MM.1S (cell line): ENCODE measurements at regions not wholly inside any gene's neighbourhood (a gene's known extent, or its start where the extent isn't known, plus 50 kb on each side); places are given as distances from the start of the nearest gene placed in this dataset.

Experiments
- DNase-seq: peaks from one replicate; pipeline ENCODE4 v3.0.0-alpha.2; 2015
- H2AFZ ChIP-seq: fragments of 300-600 bp; sonication (generic); 2 replicates; pipeline ENCODE4 v1.6.0; 2016; ENCODE audit warnings: antibody characterized with exemption, low read length
- H3F3A ChIP-seq: fragments of 300-600 bp; sonication (generic); 2 replicates; pipeline ENCODE4 v1.6.1; 2016; ENCODE audit warnings: mild to moderate bottlenecking, antibody characterized with exemption, low read length, moderate library complexity, mixed read lengths; ENCODE audit not compliant: insufficient read depth
- H3K27ac ChIP-seq: fragments of 300-600 bp; sonication (generic); 2 replicates; pipeline ENCODE4 v1.5.1; 2016; ENCODE audit warnings: mild to moderate bottlenecking, low read length
- H3K27me3 ChIP-seq: fragments of 300-600 bp; sonication (generic); replicated peaks from 2 replicates; pipeline ENCODE4 v1.6.0; 2016; ENCODE audit warnings: low read length; ENCODE audit not compliant: insufficient read depth
- H3K36me3 ChIP-seq: fragments of 300-600 bp; sonication (generic); replicated peaks from 2 replicates; pipeline ENCODE4 v1.6.1; 2016; ENCODE audit warnings: mild to moderate bottlenecking, low read length, mixed read lengths; ENCODE audit not compliant: insufficient read depth
- H3K4me1 ChIP-seq: fragments of 300-600 bp; sonication (generic); 2 replicates; pipeline ENCODE4 v1.6.1; 2016; ENCODE audit warnings: low read length, mixed read lengths
- H3K4me2 ChIP-seq: fragments of 300-600 bp; sonication (generic); 2 replicates; pipeline ENCODE4 v1.6.0; 2016; ENCODE audit warnings: low read depth, low read length
- H3K4me3 ChIP-seq: fragments of 300-600 bp; sonication (generic); 2 replicates; pipeline ENCODE4 v1.5.1; 2016; ENCODE audit warnings: low read length, mixed read lengths
- H3K79me2 ChIP-seq: fragments of 300-600 bp; sonication (generic); 2 replicates; pipeline ENCODE4 v1.6.1; 2016; ENCODE audit warnings: mixed run types, low read length, mixed read lengths
- H3K9ac ChIP-seq: fragments of 300-600 bp; sonication (generic); 2 replicates; pipeline ENCODE4 v1.6.1; 2016; ENCODE audit warnings: low read length, mixed read lengths
- H3K9me2 ChIP-seq: fragments of 300-600 bp; sonication (generic); replicated peaks from 2 replicates; pipeline ENCODE4 v1.6.1; 2016; ENCODE audit warnings: mild to moderate bottlenecking, low read length, mixed read lengths; ENCODE audit not compliant: insufficient read depth
- H3K9me3 ChIP-seq: fragments of 300-600 bp; sonication (generic); replicated peaks from 2 replicates; pipeline ENCODE4 v1.6.1; 2016; ENCODE audit warnings: mild to moderate bottlenecking, low read length, mixed read lengths; ENCODE audit not compliant: insufficient read depth
- H4K20me1 ChIP-seq: fragments of 300-600 bp; sonication (generic); 2 replicates; pipeline ENCODE4 v1.6.1; 2016; ENCODE audit warnings: mild to moderate bottlenecking, low read length, moderate library complexity, mixed read lengths; ENCODE audit not compliant: insufficient read depth
- CTCF ChIP-seq: fragments of 300-600 bp; sonication (generic); IDR thresholded peaks from 2 replicates; pipeline ENCODE4 v1.5.1; 2016; ENCODE audit warnings: antibody characterized with exemption, low read length, mixed read lengths
- EZH2 ChIP-seq: fragments of 300-600 bp; sonication (generic); optimal IDR thresholded peaks from 2 replicates; pipeline ENCODE3; 2017; ENCODE audit warnings: low read depth, mild to moderate bottlenecking, antibody characterized with exemption, low read length, mixed read lengths
- EZH2phosphoT487 ChIP-seq: fragments of 300-600 bp; sonication (generic); IDR thresholded peaks from 2 replicates; pipeline ENCODE4 v1.6.1; 2018; ENCODE audit warnings: antibody characterized with exemption, low read length

GRCh38 chr3:69585472-69585871, 153.8 kb upstream of the MITF start:
- no peak overlapping the region for H3K4me3 ChIP-seq
- no peak for DNase-seq
- no peak overlapping the region for H2AFZ ChIP-seq
- H3K27me3 ChIP-seq: no peaks in the 10 kb centered on the region
- H3K36me3 ChIP-seq: no peaks in the 10 kb centered on the region
- no peak overlapping the region for H3K27ac ChIP-seq
- no peaks in the 10 kb centered on the region for H4K20me1 ChIP-seq
- no peaks in the 10 kb centered on the region for H3K4me1 ChIP-seq
- no peaks in the 10 kb centered on the region for H3F3A ChIP-seq
- TF ChIP-seq EZH2 (no peak), CTCF (no peak), EZH2phosphoT487 (no peak)
- H3K4me2 ChIP-seq: no peak overlapping the region
- H3K9me3 ChIP-seq: no peaks in the 10 kb centered on the region
- H3K9me2 ChIP-seq: no peaks in the 10 kb centered on the region
- no peaks in the 10 kb centered on the region for H3K79me2 ChIP-seq
- no peak overlapping the region for H3K9ac ChIP-seq

GRCh38 chr3:69582044-69582443, 157.2 kb upstream of the MITF start:
- no peak for TF ChIP-seq CTCF
- no peak for TF ChIP-seq EZH2
- no peak for TF ChIP-seq EZH2phosphoT487
- H3K9me3 ChIP-seq: no peaks in the 10 kb centered on the region
- no peak overlapping the region for H3K27ac ChIP-seq
- H4K20me1 ChIP-seq: no peaks in the 10 kb centered on the region
- H3K79me2 ChIP-seq: no peaks in the 10 kb centered on the region
- no peaks in the 10 kb centered on the region for H3K9me2 ChIP-seq
- DNase-seq: no peak
- no peaks in the 10 kb centered on the region for H3K4me1 ChIP-seq
- no peak overlapping the region for H3K4me3 ChIP-seq
- H3K9ac ChIP-seq: no peak overlapping the region
- H3K36me3 ChIP-seq: no peaks in the 10 kb centered on the region
- H2AFZ ChIP-seq: no peak overlapping the region
- H3K27me3 ChIP-seq: no peaks in the 10 kb centered on the region
- no peaks in the 10 kb centered on the region for H3F3A ChIP-seq
- no peak overlapping the region for H3K4me2 ChIP-seq

- no peak overlapping the region for H2AFZ ChIP-seq
- H3K4me2 ChIP-seq: no peak overlapping the region
- TF ChIP-seq CTCF (no peak), EZH2 (no peak), EZH2phosphoT487 (no peak)
- no peaks in the 10 kb centered on the region for H4K20me1 ChIP-seq
- H3K4me1 ChIP-seq: no peaks in the 10 kb centered on the region
- no peaks in the 10 kb centered on the region for H3K79me2 ChIP-seq
- no peaks in the 10 kb centered on the region for H3F3A ChIP-seq
- DNase-seq: no peak
- H3K9me2 ChIP-seq: no peaks in the 10 kb centered on the region
- no peaks in the 10 kb centered on the region for H3K36me3 ChIP-seq
- no peak overlapping the region for H3K27ac ChIP-seq
- no peaks in the 10 kb centered on the region for H3K27me3 ChIP-seq
- no peak overlapping the region for H3K4me3 ChIP-seq
- no peak overlapping the region for H3K9ac ChIP-seq
- no peaks in the 10 kb centered on the region for H3K9me3 ChIP-seq
Observed at GRCh38 chr3:69579306-69580041, 159.8 kb upstream of the MITF start.
